ENCODE measurements at regions not wholly inside any gene's neighbourhood (a gene's known extent, or its start where the extent isn't known, plus 50 kb on each side); places are given as distances from the start of the nearest gene placed in this dataset.
"Not testable (repeated sequence)": the region's sequence is repeated elsewhere in the genome, so short reads cannot be mapped to it uniquely, and the experiment has no call there.

GRCh38 chr21:13935396-13936032 is 275.2 kb downstream of the LIPI start:
- DNase-seq (ENCODE audit: low read depth in 2 of 2, low spot score in 1 of 2): not testable (repeated sequence)

- not testable (repeated sequence) for DNase-seq (ENCODE audit: low read depth in 2 of 2, low spot score in 1 of 2)
Measured at GRCh38 chr21:13934887-13935342, 275.8 kb downstream of the LIPI start.

DNA sequence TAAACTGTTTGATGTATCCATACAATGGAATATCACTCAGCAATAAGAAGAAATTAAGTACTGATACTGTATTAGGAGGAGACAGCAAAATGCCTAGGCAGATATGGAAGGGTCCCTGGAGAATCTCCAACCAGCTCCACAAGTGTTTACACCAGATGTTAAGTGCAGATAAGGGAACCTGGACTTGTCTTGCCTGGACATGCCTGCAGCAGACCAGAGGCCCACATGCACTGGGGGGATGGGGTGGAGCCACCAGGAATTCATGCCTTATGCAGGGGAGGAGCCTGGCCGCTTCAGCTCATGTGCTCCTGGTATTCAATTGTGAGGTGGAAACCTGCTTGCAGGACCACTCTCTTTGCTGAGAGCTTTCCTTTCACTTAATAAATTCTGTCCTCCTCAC is 287.6 kb downstream of the LIPI start:
- DNase-seq (ENCODE audit: low read depth in 2 of 2, low spot score in 1 of 2): not testable (repeated sequence)

- DNase-seq (ENCODE audit: low read depth in 2 of 2, low spot score in 1 of 2): not testable (repeated sequence)
Measured at GRCh38 chr21:13921455-13921854, 289.3 kb downstream of the LIPI start.

GRCh38 chr21:13907385-13907784 is 297.8 kb downstream of the POTED start:
- DNase-seq (ENCODE audit: low read depth in 2 of 2, low spot score in 1 of 2): not testable (repeated sequence)

DNA sequence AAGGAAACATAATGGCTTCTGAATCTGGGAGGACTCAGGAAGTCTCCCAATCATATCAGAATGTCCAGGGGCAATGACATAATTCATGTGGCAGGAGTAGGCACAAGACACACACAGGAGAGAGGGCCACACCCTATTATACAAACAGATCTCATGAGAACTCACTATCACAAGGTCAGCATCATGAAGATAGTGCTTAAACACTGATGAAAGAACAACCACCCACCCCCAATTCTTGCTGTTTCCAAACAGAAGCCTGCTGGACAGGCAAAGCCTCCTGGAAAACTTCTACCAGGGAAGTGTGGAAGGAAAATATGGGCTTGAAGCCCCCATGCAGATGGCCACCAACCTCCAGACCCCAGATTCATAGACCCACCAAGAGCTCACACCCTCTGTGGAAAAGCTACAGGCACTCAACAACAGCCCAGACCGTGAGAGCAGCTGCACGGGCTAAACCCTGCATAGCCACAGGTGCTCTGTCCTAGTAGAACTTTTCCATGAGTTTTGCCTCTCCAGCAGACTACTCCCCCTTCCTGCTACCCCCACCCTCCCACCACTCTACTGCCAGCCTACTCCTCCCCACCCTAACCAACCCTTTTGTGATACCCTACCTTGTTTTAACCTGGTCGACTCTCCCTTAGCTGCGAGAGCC is 287.1 kb downstream of the POTED start:
- DNase-seq (ENCODE audit: low read depth in 2 of 2, low spot score in 1 of 2): not testable (repeated sequence)

DNA sequence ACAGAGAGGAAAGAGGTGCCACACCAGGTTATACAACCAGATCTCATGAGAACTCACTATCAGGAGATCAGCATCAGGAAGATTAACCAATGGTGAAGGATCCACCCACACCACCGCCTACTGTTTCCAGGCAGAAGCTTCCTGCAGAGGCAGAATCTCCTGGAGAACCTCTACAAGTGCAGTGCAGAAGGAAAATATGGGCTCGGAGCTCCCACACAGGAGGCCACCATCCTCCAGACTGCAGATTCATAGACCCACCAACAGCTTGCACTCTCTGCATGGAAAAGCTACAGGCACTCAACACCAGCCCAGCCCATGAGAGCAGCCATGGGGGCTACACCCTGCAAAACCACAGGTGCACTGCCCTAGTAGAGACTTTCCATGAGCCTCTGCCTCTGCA is 284.0 kb downstream of the POTED start:
- DNase-seq (ENCODE audit: low read depth in 2 of 2, low spot score in 1 of 2): not testable (repeated sequence)

DNA sequence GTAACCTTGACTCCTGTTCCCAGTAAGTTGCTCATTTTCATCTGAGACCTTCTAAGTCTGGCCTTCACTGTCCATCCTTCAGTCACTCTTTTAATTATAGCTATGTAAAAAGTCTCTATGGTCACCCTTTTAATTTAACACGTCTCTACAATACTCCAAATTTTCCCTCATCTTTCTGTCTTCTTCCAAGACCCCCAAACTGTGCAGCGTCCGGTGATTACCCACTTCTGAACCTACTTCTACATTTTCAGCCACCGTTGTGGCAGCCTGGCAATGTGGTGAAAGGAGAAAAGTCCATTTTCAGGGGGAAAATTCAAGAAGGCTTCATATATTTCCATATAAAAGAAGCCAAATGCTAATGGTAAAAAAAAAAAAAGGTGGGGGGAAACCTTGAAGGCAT is 283.4 kb downstream of the POTED start:
- not testable (repeated sequence) for DNase-seq (ENCODE audit: low read depth in 2 of 2, low spot score in 1 of 2)

DNA sequence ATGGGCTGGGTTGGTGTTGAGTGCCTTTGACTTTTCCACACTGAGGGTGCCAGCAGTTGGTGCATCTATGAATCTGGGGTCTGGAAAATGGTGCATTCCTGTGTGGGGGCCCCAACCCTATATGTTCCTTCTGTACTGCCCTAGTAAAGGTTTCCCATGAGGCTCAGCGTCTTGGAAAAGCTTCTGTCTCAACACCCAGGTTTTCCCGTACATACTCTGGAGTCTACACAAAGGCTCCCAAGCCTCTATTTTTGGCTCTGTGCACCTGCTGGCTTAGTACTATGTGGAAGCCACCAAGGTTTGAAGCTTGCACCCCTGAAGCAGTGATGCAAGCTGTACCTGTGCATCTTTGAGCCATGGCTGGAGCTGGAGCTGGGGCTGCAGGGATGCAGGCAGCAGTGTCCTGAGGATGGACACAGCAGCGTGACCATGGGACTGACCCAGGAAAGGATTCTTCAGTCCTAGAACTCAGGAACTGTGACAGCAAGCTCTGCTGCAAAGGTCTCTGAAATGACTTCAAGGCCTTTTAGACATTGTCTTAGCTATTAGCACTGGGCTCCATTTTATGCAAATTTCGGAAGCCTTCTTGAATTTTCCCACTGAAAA is 282.7 kb downstream of the POTED start:
- DNase-seq (ENCODE audit: low read depth in 2 of 2, low spot score in 1 of 2): not testable (repeated sequence)

DNA sequence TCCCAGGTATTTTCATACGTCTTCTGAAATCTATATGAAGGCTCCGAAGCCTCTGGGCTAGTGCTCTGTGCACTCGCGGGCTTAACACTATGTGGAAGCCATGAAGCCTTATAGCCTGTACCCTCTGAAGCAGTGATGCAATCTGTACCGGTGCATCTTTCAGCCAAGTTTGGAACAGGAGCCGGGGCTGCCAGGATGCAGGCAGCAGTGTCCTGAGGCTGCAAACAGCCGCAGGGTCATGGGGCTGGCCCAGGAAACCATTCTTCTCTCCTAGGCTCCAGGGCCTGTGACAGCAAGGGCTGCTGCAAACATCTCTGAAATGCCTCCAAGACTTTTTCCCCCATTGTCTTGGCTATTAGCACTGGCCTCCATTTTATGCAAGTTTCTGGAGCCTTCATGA is 279.6 kb downstream of the POTED start:
- not testable (repeated sequence) for DNase-seq (ENCODE audit: low read depth in 2 of 2, low spot score in 1 of 2)

DNA sequence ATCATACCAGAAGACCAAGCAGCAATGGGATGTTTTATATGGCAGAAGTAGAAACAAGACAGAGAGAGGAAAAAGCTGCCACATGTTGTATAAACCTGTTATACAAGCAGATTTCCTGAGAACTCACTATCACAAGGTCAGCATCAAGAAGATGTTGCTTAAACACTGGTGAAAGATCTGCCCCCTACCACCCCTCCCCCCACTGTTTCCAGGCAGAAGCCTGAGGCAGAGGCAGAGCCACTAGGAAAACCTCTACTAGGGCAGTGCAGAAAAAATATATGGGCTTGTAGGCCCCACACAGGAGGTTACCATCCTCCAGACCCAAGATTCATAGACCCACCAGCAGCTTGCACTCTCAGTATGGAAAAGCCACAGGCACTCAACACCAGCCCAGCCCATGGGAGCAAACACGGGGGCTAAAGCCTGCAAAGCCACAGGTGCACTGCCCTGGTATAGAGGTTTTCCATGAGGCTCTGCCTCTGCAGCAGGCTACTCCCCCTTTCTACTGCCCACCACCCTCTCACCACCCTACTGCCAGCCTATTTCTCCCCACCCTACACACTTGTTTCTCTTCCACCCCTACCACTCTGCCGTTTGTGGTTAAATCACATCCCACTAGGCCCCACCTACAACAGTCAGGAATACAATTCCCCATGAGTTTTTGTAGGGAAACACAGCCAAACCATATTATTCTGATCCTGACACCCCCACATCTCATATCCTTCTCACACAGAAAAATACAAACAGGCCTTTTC is 274.2 kb downstream of the POTED start:
- DNase-seq (ENCODE audit: low read depth in 2 of 2, low spot score in 1 of 2): not testable (repeated sequence)

GRCh38 chr21:13877503-13877902 is 267.9 kb downstream of the POTED start:
- not testable (repeated sequence) for DNase-seq (ENCODE audit: low read depth in 2 of 2, low spot score in 1 of 2)

- not testable (repeated sequence) for DNase-seq (ENCODE audit: low read depth in 2 of 2, low spot score in 1 of 2)
Measured at GRCh38 chr21:13876999-13877398, 267.4 kb downstream of the POTED start.

DNA sequence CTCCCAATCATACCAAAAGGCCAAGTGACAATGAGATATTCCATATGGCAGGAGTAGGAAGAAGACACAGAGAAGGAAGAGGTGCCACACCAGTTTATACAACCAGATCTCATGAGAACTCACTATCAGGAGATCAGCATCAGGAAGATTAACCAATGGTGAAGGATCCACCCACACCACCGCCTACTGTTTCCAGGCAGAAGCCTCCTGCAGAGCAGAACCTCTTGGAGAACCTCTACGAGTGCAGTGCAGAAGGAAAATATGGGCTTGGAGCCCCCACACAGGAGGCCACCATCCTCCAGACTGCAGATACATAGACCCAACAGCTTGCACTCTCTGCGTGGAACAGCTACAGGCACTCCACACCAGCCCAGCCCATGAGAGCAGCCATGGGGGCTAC is 264.4 kb downstream of the POTED start:
- DNase-seq (ENCODE audit: low read depth in 2 of 2, low spot score in 1 of 2): not testable (repeated sequence)

DNA sequence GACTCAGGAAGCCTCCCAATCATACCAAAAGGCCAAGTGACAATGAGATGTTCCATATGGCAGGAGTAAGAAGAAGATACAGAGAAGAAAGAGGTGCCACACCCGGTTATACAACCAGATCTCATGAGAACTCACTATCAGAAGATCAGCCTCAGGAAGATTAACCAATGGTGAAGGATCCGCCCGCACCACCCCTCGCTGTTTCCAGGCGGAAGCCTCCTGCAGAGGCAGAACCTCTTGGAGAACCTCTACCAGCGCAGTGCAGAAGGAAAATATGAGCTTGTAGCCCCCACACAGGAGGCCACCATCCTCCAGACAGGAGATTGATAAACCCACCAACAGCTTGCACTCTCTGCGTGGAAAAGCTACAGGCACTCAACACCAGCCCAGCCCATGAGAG is 245.1 kb downstream of the POTED start:
- DNase-seq (ENCODE audit: low read depth in 2 of 2, low spot score in 1 of 2): no peak

- DNase-seq (ENCODE audit: low read depth in 2 of 2, low spot score in 1 of 2): not testable (repeated sequence)
Measured at GRCh38 chr21:13850808-13851207, 241.2 kb downstream of the POTED start.

- DNase-seq (ENCODE audit: low read depth in 2 of 2, low spot score in 1 of 2): not testable (repeated sequence)
Measured at GRCh38 chr21:13849489-13849888, 239.9 kb downstream of the POTED start.

DNA sequence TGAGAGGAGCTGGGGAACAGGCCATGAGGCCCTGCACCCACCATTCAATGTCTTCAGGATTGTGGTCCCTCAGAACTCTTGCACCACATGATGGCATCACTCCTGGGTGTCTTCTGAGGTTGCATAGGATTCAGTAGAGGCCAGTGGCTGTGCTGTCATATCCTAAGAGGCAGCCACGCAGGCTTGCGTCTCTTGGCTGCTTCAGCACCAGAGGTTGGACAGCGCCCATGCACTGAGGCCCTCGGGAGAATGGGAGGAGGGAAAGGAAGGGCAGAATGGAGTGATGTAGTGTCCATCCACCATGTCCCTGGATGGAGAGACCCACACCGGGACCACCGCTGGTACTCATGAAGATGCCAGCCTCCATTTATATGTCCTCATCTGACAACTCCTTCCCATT is 237.1 kb downstream of the POTED start:
- not testable (repeated sequence) for DNase-seq (ENCODE audit: low read depth in 2 of 2, low spot score in 1 of 2)

- not testable (repeated sequence) for DNase-seq (ENCODE audit: low read depth in 2 of 2, low spot score in 1 of 2)
Measured at GRCh38 chr21:13844574-13844973, 235.0 kb downstream of the POTED start.

DNA sequence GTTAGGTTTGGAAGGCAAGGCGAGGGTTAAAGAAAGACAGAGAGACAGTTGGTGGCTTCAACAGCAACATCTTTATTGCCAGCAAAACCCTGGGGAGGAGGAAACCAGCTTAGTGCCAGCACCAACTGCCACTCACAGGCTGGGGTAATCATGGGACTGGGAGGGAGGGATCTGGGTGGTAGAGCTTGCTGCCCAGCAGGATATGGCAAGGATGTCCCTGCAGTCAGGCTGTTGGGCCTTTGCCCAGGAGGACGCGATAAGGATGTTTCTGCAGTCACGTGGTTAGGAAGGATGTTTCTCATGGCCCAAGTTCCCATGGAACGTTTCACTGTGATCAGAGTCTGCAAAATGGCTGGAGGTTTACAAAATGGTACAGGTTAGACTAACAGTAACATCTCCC is 233.5 kb downstream of the POTED start:
- not testable (repeated sequence) for DNase-seq (ENCODE audit: low read depth in 2 of 2, low spot score in 1 of 2)

DNA sequence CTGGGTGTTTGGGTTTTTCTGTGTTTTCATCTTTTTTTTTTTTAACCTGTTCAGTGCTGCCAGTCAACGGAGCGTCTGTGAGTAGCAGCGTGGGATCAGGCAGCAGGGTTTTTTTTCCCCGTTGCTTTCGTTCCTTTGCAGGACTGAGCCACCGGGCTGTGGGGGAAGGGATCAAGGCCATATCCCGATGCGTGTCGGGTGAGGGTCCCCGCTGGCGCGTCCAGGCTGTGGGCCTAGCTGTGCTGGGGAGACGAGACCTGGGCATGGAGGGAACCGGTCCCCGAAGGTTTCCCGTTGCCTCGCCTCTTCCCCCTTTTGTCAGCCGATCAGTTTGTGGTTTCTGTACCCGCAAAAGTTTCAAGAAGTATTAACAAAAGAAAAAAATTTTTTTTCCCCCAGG is 218.1 kb downstream of the POTED start:
- not testable (repeated sequence) for DNase-seq (ENCODE audit: low read depth in 2 of 2, low spot score in 1 of 2)

Data from stimulated activated CD8-positive, alpha-beta memory T cell treated with anti-CD3 and anti-CD28 coated beads, Interleukin-4, amount 100 ng/mL, for 1 hour (primary cell).